ENCODE measurements at regions not wholly inside any gene's neighbourhood (a gene's known extent, or its start where the extent isn't known, plus 50 kb on each side); places are given as distances from the start of the nearest gene placed in this dataset.

GRCh38 chr19:31166206-31166605 is 183.0 kb downstream of the TSHZ3 start:
- TF ChIP-seq POLR2AphosphoS5 (IDR thresholded peaks at IDR 0.05) (no peak), CTCF (IDR thresholded peaks at IDR 0.05) (no peak), POLR2A (IDR thresholded peaks at IDR 0.05) (no peak)
- DNase-seq (ENCODE audit: low spot score), result no peak
- WGBS, result 84% methylated on average over 2 of the region's 2 CpGs

GRCh38 chr19:31164791-31165251 is 184.4 kb downstream of the TSHZ3 start:
- no peak for TF ChIP-seq CTCF (IDR thresholded peaks at IDR 0.05)
- no peak for TF ChIP-seq POLR2AphosphoS5 (IDR thresholded peaks at IDR 0.05)
- TF ChIP-seq POLR2A (IDR thresholded peaks at IDR 0.05), result no peak
- no peaks in the 10 kb centered on the region for H3K4me1 ChIP-seq (replicated peaks)
- no peaks in the 10 kb centered on the region for H3K9me3 ChIP-seq
- no peak overlapping the region for H3K27ac ChIP-seq
- H3K27me3 ChIP-seq (replicated peaks; ENCODE audit: insufficient read depth), result no peaks in the 10 kb centered on the region
- no peaks in the 10 kb centered on the region for H3K36me3 ChIP-seq
- no peak overlapping the region for H3K4me3 ChIP-seq
- 49% methylated on average over 20 of the region's 20 CpGs for WGBS
- no peak for DNase-seq (ENCODE audit: low spot score)
- intact Hi-C loops (cut with DNase I), result no loop called here

More at GRCh38 chr19:31166206-31166605, 183.0 kb downstream of the TSHZ3 start:
- Histone ChIP-seq H3K9me3 (no peaks in the 10 kb centered on the region), H3K36me3 (no peaks in the 10 kb centered on the region), H3K4me3 (no peak overlapping the region), H3K4me1 (replicated peaks) (no peaks in the 10 kb centered on the region), H3K27me3 (replicated peaks; ENCODE audit: insufficient read depth) (no peaks in the 10 kb centered on the region), H3K27ac (no peak overlapping the region)
- intact Hi-C loops (cut with DNase I), result no loop called here

GRCh38 chr19:31160336-31160926 is 188.8 kb downstream of the TSHZ3 start:
- no peaks in the 10 kb centered on the region for H3K36me3 ChIP-seq
- no peak overlapping the region for H3K27ac ChIP-seq
- H3K9me3 ChIP-seq, result no peaks in the 10 kb centered on the region
- no peak overlapping the region for H3K4me3 ChIP-seq
- no peaks in the 10 kb centered on the region for H3K4me1 ChIP-seq (replicated peaks)
- intact Hi-C loops (cut with DNase I), result no loop called here
- no peaks in the 10 kb centered on the region for H3K27me3 ChIP-seq (replicated peaks; ENCODE audit: insufficient read depth)
- whole genome bisulfite sequencing, result 73% methylated on average over 7 of the region's 7 CpGs
- DNase-seq (ENCODE audit: low spot score), result no peak
- no peak for TF ChIP-seq POLR2A (IDR thresholded peaks at IDR 0.05)
- no peak for TF ChIP-seq POLR2AphosphoS5 (IDR thresholded peaks at IDR 0.05)

GRCh38 chr19:31154021-31154420 is 195.2 kb downstream of the TSHZ3 start:
- peak; percentile 83 for DNase-seq (ENCODE audit: low spot score)
- intact Hi-C loops (cut with DNase I), result no loop called here
- H3K27ac ChIP-seq, result no peak overlapping the region
- 75% methylated on average over 1 of the region's 1 CpG for WGBS
- H3K36me3 ChIP-seq, result no peaks in the 10 kb centered on the region
- peak; percentile 80 for TF ChIP-seq POLR2AphosphoS5 (IDR thresholded peaks at IDR 0.05)
- TF ChIP-seq POLR2A (IDR thresholded peaks at IDR 0.05), result no peak
- H3K4me3 ChIP-seq, result no peak overlapping the region
- no peaks in the 10 kb centered on the region for H3K27me3 ChIP-seq (replicated peaks; ENCODE audit: insufficient read depth)
- H3K9me3 ChIP-seq, result no peaks in the 10 kb centered on the region
- no peaks in the 10 kb centered on the region for H3K4me1 ChIP-seq (replicated peaks)

- no peak overlapping the region for H3K27ac ChIP-seq
- DNase-seq (ENCODE audit: low spot score), result no peak
- H3K27me3 ChIP-seq (replicated peaks; ENCODE audit: insufficient read depth), result no peaks in the 10 kb centered on the region
- 96% methylated on average over 3 of the region's 3 CpGs for WGBS
- H3K9me3 ChIP-seq, result no peaks in the 10 kb centered on the region
- intact Hi-C loops (cut with DNase I), result no loop called here
- H3K4me1 ChIP-seq (replicated peaks), result no peaks in the 10 kb centered on the region
- no peaks in the 10 kb centered on the region for H3K36me3 ChIP-seq
- TF ChIP-seq POLR2AphosphoS5 (IDR thresholded peaks at IDR 0.05), result no peak
- TF ChIP-seq CTCF (IDR thresholded peaks at IDR 0.05), result no peak
- no peak for TF ChIP-seq POLR2A (IDR thresholded peaks at IDR 0.05)
- no peak overlapping the region for H3K4me3 ChIP-seq
These were observed 196.3 kb downstream of the TSHZ3 start for GRCh38 chr19:31152906-31153305.

- intact Hi-C loops (cut with DNase I), result no loop called here
- Histone ChIP-seq H3K27me3 (replicated peaks; ENCODE audit: insufficient read depth) (no peaks in the 10 kb centered on the region), H3K9me3 (no peaks in the 10 kb centered on the region), H3K4me1 (replicated peaks) (no peaks in the 10 kb centered on the region), H3K27ac (no peak overlapping the region), H3K4me3 (no peak overlapping the region), H3K36me3 (no peaks in the 10 kb centered on the region)
- TF ChIP-seq POLR2AphosphoS5 (IDR thresholded peaks at IDR 0.05) (no peak), CTCF (IDR thresholded peaks at IDR 0.05) (no peak), POLR2A (IDR thresholded peaks at IDR 0.05) (no peak)
- 90% methylated on average over 19 of the region's 23 CpGs for WGBS
- no peak for DNase-seq (ENCODE audit: low spot score)
These were observed 199.7 kb downstream of the TSHZ3 start for GRCh38 chr19:31149441-31149941.

Data from prostate gland (tissue), 2 donors.